ENCODE measurements at regions not wholly inside any gene's neighbourhood (a gene's known extent, or its start where the extent isn't known, plus 50 kb on each side); places are given as distances from the start of the nearest gene placed in this dataset.
"Not testable (repeated sequence)": the region's sequence is repeated elsewhere in the genome, so short reads cannot be mapped to it uniquely, and the experiment has no call there.

DNA sequence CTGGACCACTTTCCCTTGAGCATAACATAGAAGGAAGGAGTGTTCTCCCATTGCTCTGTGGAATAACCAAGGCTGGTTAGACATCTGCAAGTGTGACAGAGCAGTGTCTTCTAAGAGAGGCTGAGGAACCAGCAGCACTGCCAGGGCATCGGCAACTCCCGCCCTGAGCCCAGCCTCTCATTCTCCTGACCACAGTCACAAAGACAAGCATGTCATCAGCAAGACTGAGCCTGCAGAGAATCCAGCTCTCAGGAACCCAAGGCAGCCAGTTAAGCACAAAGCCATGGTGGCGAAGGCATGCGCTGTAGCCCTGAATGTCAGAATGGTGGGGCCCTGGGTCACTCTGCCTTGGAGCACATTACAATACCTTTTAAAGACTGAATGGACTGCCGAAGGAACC is 253.9 kb downstream of the AGTPBP1 start:
- DNase-seq (ENCODE audit: extremely low spot score), result no peak
- TF ChIP-seq, protein P1, sequence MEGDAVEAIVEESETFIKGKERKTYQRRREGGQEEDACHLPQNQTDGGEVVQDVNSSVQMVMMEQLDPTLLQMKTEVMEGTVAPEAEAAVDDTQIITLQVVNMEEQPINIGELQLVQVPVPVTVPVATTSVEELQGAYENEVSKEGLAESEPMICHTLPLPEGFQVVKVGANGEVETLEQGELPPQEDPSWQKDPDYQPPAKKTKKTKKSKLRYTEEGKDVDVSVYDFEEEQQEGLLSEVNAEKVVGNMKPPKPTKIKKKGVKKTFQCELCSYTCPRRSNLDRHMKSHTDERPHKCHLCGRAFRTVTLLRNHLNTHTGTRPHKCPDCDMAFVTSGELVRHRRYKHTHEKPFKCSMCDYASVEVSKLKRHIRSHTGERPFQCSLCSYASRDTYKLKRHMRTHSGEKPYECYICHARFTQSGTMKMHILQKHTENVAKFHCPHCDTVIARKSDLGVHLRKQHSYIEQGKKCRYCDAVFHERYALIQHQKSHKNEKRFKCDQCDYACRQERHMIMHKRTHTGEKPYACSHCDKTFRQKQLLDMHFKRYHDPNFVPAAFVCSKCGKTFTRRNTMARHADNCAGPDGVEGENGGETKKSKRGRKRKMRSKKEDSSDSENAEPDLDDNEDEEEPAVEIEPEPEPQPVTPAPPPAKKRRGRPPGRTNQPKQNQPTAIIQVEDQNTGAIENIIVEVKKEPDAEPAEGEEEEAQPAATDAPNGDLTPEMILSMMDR (IDR thresholded peaks at IDR 0.05; ENCODE audit: control extremely low read depth, extremely low read depth, low read depth, missing control alignments), result no peak
- ChIA-PET POLR2A (no interaction called here), CTCF (no interaction called here)

DNA sequence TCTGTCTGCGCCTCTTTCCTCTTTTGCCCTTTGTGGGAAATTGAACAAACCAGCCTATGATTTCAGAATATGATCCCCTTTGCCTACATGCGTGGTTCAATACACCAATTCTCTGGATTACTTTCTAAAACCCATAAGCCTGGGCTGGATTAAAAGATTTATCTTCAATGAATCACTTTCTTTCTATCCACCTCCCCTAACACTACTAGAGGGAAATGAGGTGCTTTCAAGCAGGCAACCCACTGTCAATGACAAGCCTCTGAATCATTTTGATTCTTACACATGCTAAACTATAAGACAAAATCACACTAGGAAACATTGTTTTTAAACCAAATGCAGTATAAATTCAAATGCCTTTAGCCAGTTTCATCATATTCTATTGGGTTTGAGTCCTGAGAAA is 257.5 kb downstream of the AGTPBP1 start:
- no peak for DNase-seq (ENCODE audit: extremely low spot score)
- POLR2A ChIA-PET, result no interaction called here
- TF ChIP-seq, protein P1 (IDR thresholded peaks at IDR 0.05; ENCODE audit: control extremely low read depth, extremely low read depth, low read depth, missing control alignments), result no peak
- CTCF ChIA-PET, result no interaction called here

DNA sequence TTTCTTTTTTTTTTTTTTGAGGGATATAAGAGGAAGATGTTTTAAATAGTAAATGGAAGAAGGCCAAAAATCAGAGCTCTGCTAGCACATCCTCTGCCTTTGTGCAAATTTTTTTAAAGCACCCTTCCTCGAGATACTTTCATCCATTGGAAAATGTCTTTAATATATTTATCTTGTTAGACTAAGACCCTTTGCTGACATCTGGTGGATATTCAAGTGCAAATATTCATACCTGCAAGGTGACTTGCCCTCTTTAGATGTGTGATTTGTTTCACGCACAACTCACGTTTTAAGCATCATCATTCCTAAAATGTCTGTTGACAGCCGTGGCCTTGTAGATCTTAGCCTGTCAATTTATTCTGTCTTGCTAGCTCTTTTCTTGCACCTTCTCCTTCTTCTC is 258.5 kb downstream of the AGTPBP1 start:
- CTCF ChIA-PET, result no interaction called here
- POLR2A ChIA-PET, result no interaction called here
- no peak for DNase-seq (ENCODE audit: extremely low spot score)
- TF ChIP-seq, protein P1 (IDR thresholded peaks at IDR 0.05; ENCODE audit: control extremely low read depth, extremely low read depth, low read depth, missing control alignments), result no peak

DNA sequence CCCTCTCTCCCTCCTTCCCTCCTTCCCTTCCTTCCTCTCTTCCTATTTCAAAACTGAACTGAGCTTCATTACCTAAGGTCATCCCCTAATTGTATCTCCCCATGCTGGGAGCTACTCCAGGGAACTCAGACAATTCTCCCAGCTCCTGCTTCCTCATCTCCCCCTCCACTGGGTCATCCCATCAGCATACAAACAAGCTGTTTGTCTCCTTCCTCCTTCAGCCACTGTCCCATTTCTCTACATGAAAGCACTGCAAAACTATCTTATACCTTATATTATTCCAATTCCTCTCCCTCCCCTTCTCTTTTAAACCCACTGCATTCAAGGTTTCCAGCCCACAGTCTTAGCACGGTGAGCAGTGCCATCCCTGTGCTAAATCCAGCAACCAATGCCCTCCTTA is 262.4 kb downstream of the AGTPBP1 start:
- POLR2A ChIA-PET, result no interaction called here
- no peak for DNase-seq (ENCODE audit: extremely low spot score)
- CTCF ChIA-PET, result no interaction called here
- TF ChIP-seq, protein P1 (IDR thresholded peaks at IDR 0.05; ENCODE audit: control extremely low read depth, extremely low read depth, low read depth, missing control alignments), result no peak

DNA sequence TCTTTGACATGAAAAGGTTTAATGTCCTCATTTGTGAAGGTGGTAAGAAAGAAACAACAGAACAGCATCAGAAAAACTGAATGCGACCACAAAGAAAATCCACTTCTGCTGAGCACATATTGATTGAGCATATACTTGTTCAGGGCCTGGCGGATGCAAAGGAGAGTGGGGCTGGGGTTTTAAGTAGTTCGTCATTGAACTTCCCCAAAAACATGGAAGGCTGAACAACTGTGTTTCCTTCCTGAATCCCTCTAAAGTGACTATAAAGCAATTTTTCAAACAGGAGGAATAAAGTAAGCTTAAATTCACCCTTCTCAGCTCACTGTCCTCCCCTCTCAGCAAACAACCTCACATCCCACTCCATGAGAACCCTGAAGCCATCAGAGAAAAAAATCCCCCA is 262.9 kb downstream of the AGTPBP1 start:
- CTCF ChIA-PET, result no interaction called here
- DNase-seq (ENCODE audit: extremely low spot score), result no peak
- TF ChIP-seq, protein P1 (IDR thresholded peaks at IDR 0.05; ENCODE audit: control extremely low read depth, extremely low read depth, low read depth, missing control alignments), result no peak
- POLR2A ChIA-PET, result no interaction called here

DNA sequence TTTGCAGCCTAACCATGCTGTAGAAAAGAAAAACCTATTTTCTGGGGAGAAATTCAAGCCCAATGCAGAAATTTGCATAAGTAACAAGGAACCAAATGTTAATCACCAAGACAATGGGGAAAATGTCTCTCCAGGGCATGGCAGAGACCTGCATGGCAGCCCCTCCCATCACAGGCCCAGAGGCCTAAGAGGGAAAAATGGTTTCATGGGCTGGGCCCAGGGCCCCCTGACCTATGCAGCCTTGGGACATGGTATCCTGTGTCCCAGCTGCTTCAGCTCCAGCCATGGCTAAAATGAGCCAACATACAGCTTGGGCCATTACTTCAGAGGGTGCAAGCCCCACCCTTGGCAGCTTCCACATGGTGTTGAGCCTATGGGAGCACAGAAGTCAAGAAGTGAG is 266.9 kb downstream of the AGTPBP1 start:
- DNase-seq (ENCODE audit: extremely low spot score); POLR2A ChIA-PET: not testable (repeated sequence)

DNA sequence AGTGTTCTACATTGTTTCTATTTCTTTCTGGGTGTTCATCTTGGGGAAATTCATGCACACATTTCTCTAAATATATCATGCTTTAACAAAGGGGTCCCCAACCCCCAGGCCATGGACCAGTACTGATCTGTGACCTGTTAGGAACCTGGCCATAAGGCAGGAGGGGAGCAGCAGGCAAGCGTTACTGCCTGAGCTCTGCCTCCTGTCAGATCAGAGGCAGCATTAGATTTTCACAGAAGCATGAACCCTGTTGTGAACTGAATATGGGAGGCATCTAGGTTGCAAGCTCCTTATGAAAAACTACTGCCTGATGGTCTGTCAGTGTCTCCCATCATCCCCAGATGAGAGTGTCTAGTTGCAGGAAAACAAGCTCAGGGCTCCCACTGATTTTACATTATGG is 270.0 kb downstream of the AGTPBP1 start:
- ChIA-PET POLR2A (no interaction called here), CTCF (no interaction called here)
- TF ChIP-seq, protein P1 (IDR thresholded peaks at IDR 0.05; ENCODE audit: control extremely low read depth, extremely low read depth, low read depth, missing control alignments), result no peak
- DNase-seq (ENCODE audit: extremely low spot score), result no peak

More for the DNA sequence above, 266.9 kb downstream of the AGTPBP1 start:
- CTCF ChIA-PET, result not testable (repeated sequence)

All from GM10248 (cell line).